ENCODE measurements at regions not wholly inside any gene's neighbourhood (a gene's known extent, or its start where the extent isn't known, plus 50 kb on each side); places are given as distances from the start of the nearest gene placed in this dataset.

- no peak for DNase-seq
These were observed 330.1 kb downstream of the MYCN start for GRCh38 chr2:16270441-16270840.

- DNase-seq: no peak
These were observed 328.1 kb downstream of the MYCN start for GRCh38 chr2:16268301-16269000.

GRCh38 chr2:16266571-16266970 lies 326.2 kb downstream of the MYCN start:
- no peak for DNase-seq

GRCh38 chr2:16264931-16265540 lies 324.7 kb downstream of the MYCN start:
- no peak for DNase-seq

- DNase-seq: no peak
These were observed 324.1 kb downstream of the MYCN start for GRCh38 chr2:16264491-16264890.

GRCh38 chr2:16263241-16263890 lies 323.0 kb downstream of the MYCN start:
- no peak for DNase-seq

- DNase-seq: no peak
These were observed 322.3 kb downstream of the MYCN start for GRCh38 chr2:16262526-16263178.

GRCh38 chr2:16261791-16262190 lies 321.4 kb downstream of the MYCN start:
- no peak for DNase-seq

GRCh38 chr2:16261071-16261470 lies 320.7 kb downstream of the MYCN start:
- no peak for DNase-seq

GRCh38 chr2:16260041-16260830 lies 319.9 kb downstream of the MYCN start:
- DNase-seq: no peak

GRCh38 chr2:16259010-16259409 lies 318.7 kb downstream of the MYCN start:
- DNase-seq: no peak

- DNase-seq: no peak
These were observed 318.0 kb downstream of the MYCN start for GRCh38 chr2:16258350-16258749.

- DNase-seq: no peak
These were observed 317.1 kb downstream of the MYCN start for GRCh38 chr2:16257322-16258028.

GRCh38 chr2:16256601-16257321 lies 316.4 kb downstream of the MYCN start:
- peak; percentile 17 for DNase-seq

GRCh38 chr2:16255120-16255519 lies 314.8 kb downstream of the MYCN start:
- no peak for DNase-seq

- DNase-seq: no peak
These were observed 314.1 kb downstream of the MYCN start for GRCh38 chr2:16254356-16254965.

- DNase-seq: no peak
These were observed 312.9 kb downstream of the MYCN start for GRCh38 chr2:16253291-16253690.

- DNase-seq: no peak
These were observed 312.5 kb downstream of the MYCN start for GRCh38 chr2:16252891-16253290.

GRCh38 chr2:16252251-16252650 lies 311.9 kb downstream of the MYCN start:
- no peak for DNase-seq

- no peak for DNase-seq
These were observed 311.3 kb downstream of the MYCN start for GRCh38 chr2:16251511-16252225.

Data from hindlimb muscle (tissue), 1 donor.